Skeletal muscle cell (primary cell): ENCODE measurements at regions not wholly inside any gene's neighbourhood (a gene's known extent, or its start where the extent isn't known, plus 50 kb on each side); places are given as distances from the start of the nearest gene placed in this dataset.
A peak's percentile ranks its signal among the peaks of the same experiment; 100 is the strongest.
"Not testable (repeated sequence)": the region's sequence is repeated elsewhere in the genome, so short reads cannot be mapped to it uniquely, and the experiment has no call there.

Source experiments
- DNase-seq: peaks from one replicate; pipeline ENCODE4 v3.0.0-alpha.2; 2010; ENCODE audit warnings: low read depth
- H3K4me3 ChIP-seq: 2 replicates; pipeline ENCODE4 v1.5.1; 2011; ENCODE audit warnings: low read depth, mild to moderate bottlenecking, control low read depth, low read length, moderate library complexity

- not testable (repeated sequence) for H3K4me3 ChIP-seq, DNase-seq
These were observed 178.3 kb downstream of the CDCA7 start for GRCh38 chr2:173532732-173533531.

DNA sequence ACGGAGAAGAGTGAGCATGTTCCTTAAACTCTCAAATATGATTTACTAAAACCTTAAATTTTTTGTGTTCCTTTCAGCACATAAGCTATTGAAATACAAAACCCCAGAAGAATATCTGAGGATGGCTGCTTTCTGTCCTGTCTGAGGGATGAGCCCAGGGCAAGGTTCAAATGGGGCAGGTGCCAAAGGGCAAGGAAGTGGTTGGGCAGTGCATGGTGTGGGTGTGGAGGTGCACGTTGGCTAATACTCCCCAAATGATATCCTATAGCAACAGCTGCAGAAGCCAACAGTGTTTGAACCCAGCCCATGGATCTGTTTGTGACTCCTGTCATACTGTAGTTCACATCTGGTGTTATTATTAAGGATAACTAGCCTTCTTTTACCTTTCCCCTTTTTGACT lies 183.0 kb downstream of the CDCA7 start:
- no peak for DNase-seq
- no peak overlapping the region for H3K4me3 ChIP-seq

DNA sequence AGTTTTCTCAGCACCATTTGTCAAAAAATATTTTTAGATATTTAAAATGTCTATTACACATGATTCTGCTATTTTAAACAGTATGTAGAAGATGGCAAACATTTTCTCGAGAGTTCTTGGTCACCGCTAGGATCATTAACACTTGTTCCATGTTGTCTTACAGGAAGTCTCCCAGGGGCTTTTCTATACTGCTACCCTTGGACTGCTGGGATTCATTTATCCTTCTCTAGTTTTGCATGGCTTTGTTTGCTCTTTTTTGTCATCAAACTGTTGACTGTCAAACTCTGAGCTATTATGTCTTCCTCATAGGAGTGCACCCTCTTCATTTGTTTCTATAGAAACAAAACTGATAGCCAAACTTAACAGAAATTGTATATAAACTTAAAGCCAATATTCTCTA lies 184.9 kb downstream of the CDCA7 start:
- no peak overlapping the region for H3K4me3 ChIP-seq
- DNase-seq, result no peak

- no peak overlapping the region for H3K4me3 ChIP-seq
- DNase-seq, result no peak
These were observed 190.1 kb downstream of the CDCA7 start for GRCh38 chr2:173544641-173545363.

DNA sequence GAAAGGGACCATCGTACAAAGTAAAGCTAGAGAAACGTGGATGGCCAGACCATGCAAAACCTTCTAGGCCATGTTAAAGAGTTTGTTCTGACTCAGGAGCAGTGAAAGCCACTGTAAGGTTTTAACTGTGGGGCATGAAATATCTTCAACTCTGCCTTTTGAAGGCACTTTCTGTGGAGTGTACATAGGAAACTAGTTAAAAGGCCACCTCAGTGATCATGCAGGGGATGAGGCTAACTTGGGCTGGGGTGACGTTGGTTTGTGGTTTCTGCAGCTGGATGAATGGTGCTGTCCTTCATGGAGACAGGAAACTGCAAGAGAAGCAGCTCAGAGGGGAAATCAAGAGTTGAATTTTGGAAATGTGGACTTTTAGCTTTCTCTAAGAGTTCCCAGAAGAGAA lies 190.7 kb downstream of the CDCA7 start:
- peak; percentile 26 for DNase-seq
- H3K4me3 ChIP-seq, result no peak overlapping the region

DNA sequence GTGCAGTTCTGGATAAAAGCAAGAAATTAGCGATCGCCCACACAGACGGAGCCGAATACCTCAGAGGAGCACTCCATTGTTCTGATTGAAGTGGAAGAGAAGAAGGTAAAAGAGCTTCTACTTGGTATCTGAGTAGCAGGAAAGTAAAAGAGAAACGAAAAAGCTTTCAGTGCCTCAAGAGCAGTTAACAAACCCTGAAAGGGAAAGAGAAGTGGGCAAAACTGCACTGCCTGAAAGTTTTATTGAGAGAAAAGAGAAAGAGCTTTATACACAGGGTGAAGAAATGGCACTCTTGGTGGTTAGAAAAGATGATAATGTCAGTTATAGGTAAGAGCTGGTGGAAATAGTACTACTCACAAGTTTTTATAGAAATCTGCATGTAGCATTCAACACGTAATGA lies 192.8 kb downstream of the CDCA7 start:
- H3K4me3 ChIP-seq, result no peak overlapping the region
- no peak for DNase-seq

- H3K4me3 ChIP-seq, result no peak overlapping the region
- peak; percentile 28 for DNase-seq
These were observed 195.5 kb downstream of the CDCA7 start for GRCh38 chr2:173550143-173550542.

GRCh38 chr2:173552531-173552930 lies 197.9 kb downstream of the CDCA7 start:
- no peak for DNase-seq
- no peak overlapping the region for H3K4me3 ChIP-seq

DNA sequence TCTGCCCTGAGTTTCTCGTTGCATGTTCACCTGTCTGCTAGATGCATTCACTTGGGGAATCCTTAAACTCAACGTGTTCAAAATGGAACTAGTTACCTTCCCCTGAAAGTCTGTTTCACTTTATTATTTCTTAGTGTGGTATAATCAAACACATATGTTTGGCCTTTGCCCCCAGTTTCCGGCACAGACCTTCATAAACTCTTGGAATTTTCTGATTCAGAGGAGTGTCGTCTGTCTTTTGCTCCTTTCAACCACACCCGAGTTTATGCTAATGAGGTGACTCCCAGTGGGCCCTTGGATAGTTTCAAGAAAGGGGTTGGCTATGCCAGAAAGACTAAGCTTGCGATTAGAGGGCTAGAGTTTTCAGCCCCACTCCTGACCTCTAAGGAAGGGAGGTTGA lies 198.9 kb downstream of the CDCA7 start:
- no peak overlapping the region for H3K4me3 ChIP-seq

DNA sequence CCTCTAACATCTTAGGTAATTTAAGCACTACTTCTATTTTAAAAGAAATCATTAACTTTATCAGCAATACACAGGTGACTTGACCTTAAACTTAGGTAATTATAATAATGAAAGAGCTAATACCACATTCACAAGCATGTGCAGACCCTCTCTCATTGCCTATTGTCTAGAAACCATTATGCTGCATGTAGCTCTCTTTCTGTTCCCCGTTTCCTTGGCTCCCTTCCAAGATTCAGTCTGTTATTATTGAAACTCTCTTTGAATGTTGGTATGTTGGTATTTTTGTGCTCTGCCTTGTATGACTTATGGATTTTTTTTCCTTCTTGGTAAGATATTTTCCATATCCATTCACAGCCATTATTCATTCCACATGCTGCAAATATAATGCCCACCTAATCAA lies 201.2 kb downstream of the CDCA7 start:
- DNase-seq, result no peak
- H3K4me3 ChIP-seq, result no peak overlapping the region

More for the DNA sequence above, 198.9 kb downstream of the CDCA7 start:
- no peak for DNase-seq

DNA sequence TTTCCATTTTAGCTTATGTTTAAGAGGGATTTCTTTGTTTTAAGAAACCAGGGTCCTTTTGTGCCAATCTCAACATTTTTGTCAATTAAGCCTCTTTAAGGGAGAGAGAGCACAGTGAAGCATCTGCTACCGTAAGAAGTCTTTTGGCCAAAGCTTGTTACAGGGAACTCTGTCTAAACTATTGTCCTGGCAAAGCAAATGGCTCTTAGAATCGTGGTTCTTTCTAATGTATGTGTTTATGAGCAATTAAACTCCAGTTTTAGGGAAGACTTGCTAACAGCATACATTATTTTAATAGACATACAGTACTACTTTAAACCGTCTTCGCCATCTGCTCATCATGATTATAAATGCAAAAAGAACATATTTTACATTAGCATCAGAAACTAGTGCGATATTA lies 202.1 kb downstream of the CDCA7 start:
- H3K4me3 ChIP-seq, result no peak overlapping the region
- no peak for DNase-seq

GRCh38 chr2:173557497-173557896 lies 202.8 kb downstream of the CDCA7 start:
- H3K4me3 ChIP-seq, result no peak overlapping the region
- no peak for DNase-seq

DNA sequence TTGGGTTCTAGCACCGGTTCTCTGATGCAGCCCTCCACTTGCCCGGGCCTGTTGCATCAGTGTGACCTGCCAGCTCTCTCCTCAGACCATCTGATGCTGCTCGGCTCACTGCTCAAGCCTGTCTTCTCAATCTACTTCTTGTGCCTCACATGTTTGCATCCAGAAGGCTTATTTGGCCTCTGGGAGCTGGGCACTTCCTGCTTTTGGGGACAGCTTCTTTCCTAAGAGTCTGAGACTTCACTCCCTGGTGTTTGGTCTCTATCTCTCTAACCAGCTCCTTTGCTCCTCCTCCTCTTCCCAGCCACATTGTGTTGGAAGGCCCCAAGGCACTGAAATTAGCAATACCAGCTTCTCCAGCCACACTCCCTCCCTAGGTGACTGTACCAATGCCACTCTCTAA lies 212.8 kb downstream of the CDCA7 start:
- H3K4me3 ChIP-seq, result no peak overlapping the region
- no peak for DNase-seq

DNA sequence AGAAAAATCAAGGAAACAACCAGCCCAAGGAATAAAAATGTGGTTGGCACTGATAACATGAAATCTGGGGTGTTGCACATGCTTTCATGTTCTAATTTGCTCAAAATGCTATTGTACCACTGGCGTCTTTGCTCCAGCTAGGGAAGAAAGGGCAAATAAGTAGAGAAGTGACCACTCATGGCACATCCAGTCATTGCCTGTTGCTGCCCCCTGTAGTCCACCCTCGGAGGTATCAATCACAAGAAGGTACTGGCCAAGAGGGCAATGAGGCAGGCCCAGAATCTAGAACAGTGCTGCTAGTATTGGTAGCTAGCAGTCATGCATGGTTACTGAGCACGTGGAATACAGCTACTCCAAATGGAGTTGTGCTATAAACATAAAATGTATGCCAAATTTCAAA lies 213.4 kb downstream of the CDCA7 start:
- no peak overlapping the region for H3K4me3 ChIP-seq
- no peak for DNase-seq

- DNase-seq, result no peak
- no peak overlapping the region for H3K4me3 ChIP-seq
These were observed 216.5 kb downstream of the CDCA7 start for GRCh38 chr2:173571021-173571821.

DNA sequence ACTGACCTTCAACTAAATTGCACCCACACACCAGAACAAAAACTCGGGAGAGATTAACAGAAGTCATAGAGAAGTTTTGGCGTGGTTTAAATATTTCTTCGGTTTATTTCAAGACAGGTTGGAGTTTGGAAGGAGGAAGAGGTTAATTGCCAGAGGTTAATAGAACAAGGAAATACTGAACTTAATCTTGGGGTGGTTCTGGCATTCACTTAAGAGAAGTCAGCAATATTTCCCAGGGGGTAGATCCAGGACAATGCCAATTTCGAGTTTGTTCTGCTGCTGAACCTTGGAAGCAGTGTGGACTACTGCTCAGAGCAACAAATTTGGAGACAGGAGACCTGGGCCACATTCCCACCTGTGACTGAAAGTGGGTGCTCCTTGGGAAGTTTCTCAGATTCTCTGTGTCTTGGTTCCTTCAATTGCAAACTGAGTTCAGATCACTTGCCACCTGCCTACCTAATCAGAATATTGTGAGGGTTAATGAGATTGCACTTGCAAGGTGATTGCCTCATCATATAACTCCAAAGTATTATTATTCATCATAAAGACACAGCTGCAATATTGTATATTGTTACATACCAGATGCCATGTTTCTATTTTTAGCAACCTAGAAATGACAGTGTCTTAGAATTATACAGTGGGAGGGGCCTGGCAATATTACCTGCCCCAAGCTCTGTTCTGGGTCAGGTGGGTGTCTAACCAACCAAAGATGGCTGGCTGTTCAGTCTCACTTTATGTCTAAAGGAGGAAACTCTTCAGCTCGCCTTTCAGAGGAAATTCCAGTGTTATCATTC lies 217.4 kb downstream of the CDCA7 start:
- no peak for DNase-seq
- no peak overlapping the region for H3K4me3 ChIP-seq

- H3K4me3 ChIP-seq, result no peak overlapping the region
- no peak for DNase-seq
These were observed 218.2 kb downstream of the CDCA7 start for GRCh38 chr2:173572848-173573247.

GRCh38 chr2:173573782-173574181 lies 219.1 kb downstream of the CDCA7 start:
- H3K4me3 ChIP-seq, DNase-seq: not testable (repeated sequence)

GRCh38 chr2:173574324-173575112 lies 219.8 kb downstream of the CDCA7 start:
- H3K4me3 ChIP-seq, result no peak overlapping the region
- DNase-seq, result peak; percentile 18
